ENCODE measurements at regions not wholly inside any gene's neighbourhood (a gene's known extent, or its start where the extent isn't known, plus 50 kb on each side); places are given as distances from the start of the nearest gene placed in this dataset.

GRCh38 chr5:61942462-61943049 is 363.4 kb upstream of the KIF2A start:
- POLR2A ChIA-PET: no interaction called here
- no peak for TF ChIP-seq HOXA7 (CRISPR knock-in tag; IDR thresholded peaks at IDR 0.05)
- TF ChIP-seq E2F6 (IDR thresholded peaks at IDR 0.05; ENCODE audit: borderline replicate concordance, low read depth): no peak
- TF ChIP-seq HEYL (CRISPR knock-in tag; IDR thresholded peaks at IDR 0.05): no peak
- TF ChIP-seq EHMT2 (IDR thresholded peaks at IDR 0.05; ENCODE audit: low read depth): no peak
- no peak for TF ChIP-seq CHD2 (IDR thresholded peaks at IDR 0.05; ENCODE audit: low read length, partially characterized antibody)
- TF ChIP-seq REST (IDR thresholded peaks at IDR 0.05): no peak
- no peak for TF ChIP-seq BHLHE40 (IDR thresholded peaks at IDR 0.05; ENCODE audit: low read depth, low read length)
- 8% methylated on average over 2 of the region's 2 CpGs for WGBS (ENCODE audit: missing lambda C conversion rate)
- CTCF ChIA-PET: interaction anchor here (0.6 to 3.7 kb wide), 3 partner anchors 9 to 284 kb away, joined by 3 to 14 read pairs (median 5); no protein-coding TSS in a partner anchor
- H3K4me2 ChIP-seq: no peak overlapping the region
- H3K27ac ChIP-seq: no peak overlapping the region
- no peaks in the 10 kb centered on the region for H3K4me1 ChIP-seq
- no peaks in the 10 kb centered on the region for H3K9me3 ChIP-seq
- no peak overlapping the region for H3K4me3 ChIP-seq
- ATAC-seq (no peak), DNase-seq (ENCODE audit: low read depth in 1 of 2, low spot score in 1 of 2) (no peak), FAIRE-seq (no peak)

- Histone ChIP-seq H3K9me3 (no peaks in the 10 kb centered on the region), H3K27ac (no peak overlapping the region), H3K4me2 (no peak overlapping the region), H3K4me3 (no peak overlapping the region), H3K4me1 (no peaks in the 10 kb centered on the region)
- no peak for DNase-seq (ENCODE audit: low read depth in 1 of 2, low spot score in 1 of 2)
- ATAC-seq: no peak
- CTCF ChIA-PET: interaction anchor here (1.0 to 3.7 kb wide), 2 partner anchors 10 to 285 kb away, joined by 3 to 14 read pairs; no protein-coding TSS in a partner anchor
- no peak for FAIRE-seq
- TF ChIP-seq HEYL (CRISPR knock-in tag; IDR thresholded peaks at IDR 0.05) (no peak), CHD2 (IDR thresholded peaks at IDR 0.05; ENCODE audit: low read length, partially characterized antibody) (no peak), BCL3 (IDR thresholded peaks at IDR 0.05) (no peak), CHD4 (IDR thresholded peaks at IDR 0.05; ENCODE audit: borderline replicate concordance) (no peak), POLR2AphosphoS2 (conservative IDR thresholded peaks at IDR 0.05; ENCODE audit: low read length) (no peak), HOXB5 (CRISPR knock-in tag; IDR thresholded peaks at IDR 0.05) (no peak), E2F6 (IDR thresholded peaks at IDR 0.05; ENCODE audit: borderline replicate concordance, low read depth) (no peak), POLR2A (IDR thresholded peaks at IDR 0.05; ENCODE audit: low read length) (no peak), RNF2 (IDR thresholded peaks at IDR 0.05; ENCODE audit: borderline replicate concordance, low read depth) (no peak), HOXB13 (CRISPR knock-in tag; IDR thresholded peaks at IDR 0.05; ENCODE audit: low read depth) (no peak)
- WGBS (ENCODE audit: missing lambda C conversion rate): 44% methylated on average over 2 of the region's 2 CpGs
- POLR2A ChIA-PET: no interaction called here
Observed at GRCh38 chr5:61943713-61944112, 362.3 kb upstream of the KIF2A start.

GRCh38 chr5:61948151-61948550 is 357.9 kb upstream of the KIF2A start:
- H3K4me1 ChIP-seq: no peaks in the 10 kb centered on the region
- no peak overlapping the region for H3K4me2 ChIP-seq
- H3K9me3 ChIP-seq: no peaks in the 10 kb centered on the region
- WGBS (ENCODE audit: missing lambda C conversion rate): 27% methylated on average over 3 of the region's 3 CpGs
- TF ChIP-seq CHD2 (IDR thresholded peaks at IDR 0.05; ENCODE audit: low read length, partially characterized antibody) (no peak), ZSCAN20 (CRISPR knock-in tag; IDR thresholded peaks at IDR 0.05) (no peak), RFX5 (IDR thresholded peaks at IDR 0.05) (no peak), HEYL (CRISPR knock-in tag; IDR thresholded peaks at IDR 0.05) (no peak), FOSB (CRISPR knock-in tag; IDR thresholded peaks at IDR 0.05) (no peak), MAZ (IDR thresholded peaks at IDR 0.05; ENCODE audit: borderline replicate concordance, low read depth, low read length) (no peak), SMC3 (IDR thresholded peaks at IDR 0.05) (no peak)
- no peak overlapping the region for H3K4me3 ChIP-seq
- no peak for FAIRE-seq
- DNase-seq (ENCODE audit: low read depth in 1 of 2, low spot score in 1 of 2): no peak
- ATAC-seq: no peak
- H3K27ac ChIP-seq: no peak overlapping the region
- CTCF ChIA-PET: interaction anchor here (0.6 kb wide), 1 partner anchor 362 kb away, joined by 3 read pairs; no protein-coding TSS in a partner anchor
- POLR2A ChIA-PET: no interaction called here
